Testis (tissue), 2 donors: ENCODE measurements at regions not wholly inside any gene's neighbourhood (a gene's known extent, or its start where the extent isn't known, plus 50 kb on each side); places are given as distances from the start of the nearest gene placed in this dataset.

ENCODE experiments used
- DNase-seq: peaks from one replicate; pipeline ENCODE4 v3.0.0-alpha.2; 2019
- H3K27ac ChIP-seq, 2 donors: fragments of 200-600 bp; sonication (generic); one replicate each; pipeline ENCODE4 v1.5.1; 2019
- H3K27me3 ChIP-seq: fragments of 200-600 bp; sonication (generic); one replicate; pipeline ENCODE4 v1.5.1; 2019
- H3K36me3 ChIP-seq: fragments of 200-600 bp; sonication (generic); one replicate; pipeline ENCODE4 v1.5.1; 2017; ENCODE audit warnings: low read depth; ENCODE audit errors: missing control alignments
- H3K4me1 ChIP-seq: fragments of 200-600 bp; sonication (generic); one replicate; pipeline ENCODE4 v1.5.1; 2019
- H3K4me3 ChIP-seq, 2 donors: fragments of 200-600 bp; sonication (generic); one replicate each; pipeline ENCODE4 v1.5.1; 2017 to 2019
- H3K9me3 ChIP-seq: fragments of 200-600 bp; sonication (generic); one replicate; pipeline ENCODE4 v1.5.1; 2017
- POLR2A ChIP-seq: fragments of 450-650 bp; IDR thresholded peaks from one replicate; pipeline ENCODE4 v1.6.1; 2017; ENCODE audit warnings: antibody characterized with exemption, mild to moderate bottlenecking, moderate library complexity
- WGBS, 2 donors: methylation state at CpG; one replicate each; pipeline ENCODE4 v1.1.5; 2018; 5-methylcytosine and 5-hydroxymethylcytosine counted together
- intact Hi-C: fragments of 100-400 bp; cut with DNase I; formaldehyde crosslinking; loops from one replicate; pipeline ENCODE4 v1.15.1; 2023; ENCODE audit warnings: low total_unique reads
- TF ChIP-seq, protein P1 (sequence below), 3 experiments: fragments of 450-650 bp in 2 of 3; fragments of 200-600 bp in 1 of 3; sonication (generic) in 1 of 3; IDR thresholded peaks; one replicate each; pipeline ENCODE4 v1.5.1; 2016 to 2019; ENCODE audit warnings: antibody characterized with exemption in 3 of 3, mild to moderate bottlenecking in 2 of 3, moderate library complexity in 1 of 3

DNA sequence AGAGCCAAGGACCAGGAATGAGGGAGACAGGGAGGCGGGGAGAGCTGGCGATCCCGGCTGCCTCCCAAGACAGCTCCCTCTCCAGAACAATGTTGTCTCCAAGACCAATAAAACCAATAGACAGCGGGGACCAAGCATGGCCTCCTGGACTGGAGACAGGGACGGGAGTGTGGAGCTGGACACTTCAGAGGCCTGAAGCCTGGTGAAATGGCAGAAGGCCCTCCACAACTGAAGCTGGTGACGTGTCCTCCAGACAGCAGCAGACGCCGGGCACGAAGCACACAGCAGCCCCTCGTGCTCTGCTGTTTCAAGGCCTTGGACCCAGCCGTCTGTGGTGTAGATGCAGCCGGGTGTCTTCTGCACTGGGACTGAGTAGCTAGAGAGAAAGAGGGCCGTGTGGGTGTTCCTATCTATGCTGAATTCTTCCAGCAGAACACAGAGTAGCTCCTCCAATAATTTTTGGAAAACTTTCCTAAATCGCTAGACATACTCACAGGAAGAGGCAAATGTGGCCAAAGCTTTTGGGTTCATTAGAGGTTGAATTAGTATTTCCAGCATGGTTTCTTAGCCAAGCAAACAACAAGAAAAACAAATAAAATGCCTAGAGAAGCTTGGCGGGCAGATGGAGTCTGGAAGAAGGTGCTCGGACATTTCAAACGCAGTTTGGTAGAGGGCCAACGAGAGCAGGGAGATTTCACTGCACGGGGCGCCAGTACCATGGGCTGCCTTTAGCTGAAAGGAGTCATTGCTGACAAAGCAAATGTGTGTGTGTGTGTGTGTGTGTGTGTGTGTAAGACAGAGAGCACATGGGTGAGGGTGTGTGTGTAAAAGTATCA lies 570.4 kb downstream of the TCERG1L start:
- intact Hi-C loops = no loop called here
- WGBS, 2 donors = 41 to 54% methylated on average over 19 to 20 of the region's 20 CpGs
- Histone ChIP-seq H3K27me3 (no peaks in the 10 kb centered on the region), H3K9me3 (no peaks in the 10 kb centered on the region), H3K4me1 (peaks cover 8% of the 10 kb centered on the region), H3K36me3 (no peaks in the 10 kb centered on the region), H3K27ac (no peak overlapping the region), H3K4me3 (no peak overlapping the region)
- no peak for TF ChIP-seq POLR2A
- TF ChIP-seq, protein P1, sequence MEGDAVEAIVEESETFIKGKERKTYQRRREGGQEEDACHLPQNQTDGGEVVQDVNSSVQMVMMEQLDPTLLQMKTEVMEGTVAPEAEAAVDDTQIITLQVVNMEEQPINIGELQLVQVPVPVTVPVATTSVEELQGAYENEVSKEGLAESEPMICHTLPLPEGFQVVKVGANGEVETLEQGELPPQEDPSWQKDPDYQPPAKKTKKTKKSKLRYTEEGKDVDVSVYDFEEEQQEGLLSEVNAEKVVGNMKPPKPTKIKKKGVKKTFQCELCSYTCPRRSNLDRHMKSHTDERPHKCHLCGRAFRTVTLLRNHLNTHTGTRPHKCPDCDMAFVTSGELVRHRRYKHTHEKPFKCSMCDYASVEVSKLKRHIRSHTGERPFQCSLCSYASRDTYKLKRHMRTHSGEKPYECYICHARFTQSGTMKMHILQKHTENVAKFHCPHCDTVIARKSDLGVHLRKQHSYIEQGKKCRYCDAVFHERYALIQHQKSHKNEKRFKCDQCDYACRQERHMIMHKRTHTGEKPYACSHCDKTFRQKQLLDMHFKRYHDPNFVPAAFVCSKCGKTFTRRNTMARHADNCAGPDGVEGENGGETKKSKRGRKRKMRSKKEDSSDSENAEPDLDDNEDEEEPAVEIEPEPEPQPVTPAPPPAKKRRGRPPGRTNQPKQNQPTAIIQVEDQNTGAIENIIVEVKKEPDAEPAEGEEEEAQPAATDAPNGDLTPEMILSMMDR (IDR thresholded peaks at IDR 0.05) = no peak
- peak; percentile 60 for DNase-seq

DNA sequence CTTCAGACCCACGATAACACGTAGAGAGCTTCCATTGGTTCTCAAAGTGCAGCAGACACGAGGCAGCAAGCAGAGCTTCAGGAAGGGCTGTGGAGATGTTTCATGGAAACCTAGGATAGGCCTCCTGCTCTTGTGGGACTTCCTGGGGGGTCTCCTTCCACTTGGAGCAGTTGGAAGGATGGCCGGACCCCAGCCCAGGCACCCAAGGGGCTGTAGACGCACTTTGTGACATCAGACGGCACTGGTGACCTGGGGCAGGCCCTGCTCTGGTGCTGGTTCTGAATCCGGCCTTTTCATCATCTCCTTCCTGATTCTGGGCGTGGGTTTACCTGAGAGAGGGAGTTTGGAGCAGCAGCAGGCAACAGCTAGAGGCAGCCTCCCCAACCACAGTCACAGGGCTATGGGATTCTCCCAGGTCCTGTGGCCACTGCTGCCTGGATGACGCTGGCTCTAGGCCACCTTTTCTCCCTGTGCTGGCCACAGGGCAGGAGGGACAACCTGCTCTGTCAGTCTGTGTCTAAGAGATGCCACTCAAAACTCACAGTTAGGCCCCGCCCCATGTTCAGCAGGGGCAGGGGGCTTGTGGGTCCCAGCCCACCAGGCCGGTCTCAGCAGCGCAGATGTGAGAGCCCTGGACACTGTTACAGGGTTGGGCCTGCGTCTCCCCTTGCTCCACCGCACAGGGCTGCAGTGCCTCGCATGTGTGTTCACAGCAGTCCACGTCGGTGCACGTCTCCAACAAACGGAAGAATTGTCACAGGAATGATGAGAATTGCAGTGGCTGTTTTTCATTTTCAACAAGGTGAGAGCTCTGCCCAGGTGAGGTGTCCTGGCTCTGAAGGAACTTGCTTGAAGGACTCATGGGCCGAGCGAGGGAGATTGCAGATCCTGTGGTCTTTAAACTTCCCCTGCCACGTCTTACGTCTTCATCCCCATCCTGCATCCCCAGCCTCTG lies 569.3 kb downstream of the TCERG1L start:
- no peak for DNase-seq
- no peaks in the 10 kb centered on the region for H3K36me3 ChIP-seq
- 86 to 96% methylated on average over 12 to 23 of the region's 23 CpGs for WGBS, 2 donors
- no peak overlapping the region for H3K27ac ChIP-seq
- H3K4me1 ChIP-seq = peaks cover 8% of the 10 kb centered on the region
- H3K4me3 ChIP-seq = no peak overlapping the region
- intact Hi-C loops = no loop called here
- no peak for TF ChIP-seq POLR2A
- TF ChIP-seq, protein P1 (IDR thresholded peaks at IDR 0.05) = no peak
- H3K27me3 ChIP-seq = no peaks in the 10 kb centered on the region
- no peaks in the 10 kb centered on the region for H3K9me3 ChIP-seq

DNA sequence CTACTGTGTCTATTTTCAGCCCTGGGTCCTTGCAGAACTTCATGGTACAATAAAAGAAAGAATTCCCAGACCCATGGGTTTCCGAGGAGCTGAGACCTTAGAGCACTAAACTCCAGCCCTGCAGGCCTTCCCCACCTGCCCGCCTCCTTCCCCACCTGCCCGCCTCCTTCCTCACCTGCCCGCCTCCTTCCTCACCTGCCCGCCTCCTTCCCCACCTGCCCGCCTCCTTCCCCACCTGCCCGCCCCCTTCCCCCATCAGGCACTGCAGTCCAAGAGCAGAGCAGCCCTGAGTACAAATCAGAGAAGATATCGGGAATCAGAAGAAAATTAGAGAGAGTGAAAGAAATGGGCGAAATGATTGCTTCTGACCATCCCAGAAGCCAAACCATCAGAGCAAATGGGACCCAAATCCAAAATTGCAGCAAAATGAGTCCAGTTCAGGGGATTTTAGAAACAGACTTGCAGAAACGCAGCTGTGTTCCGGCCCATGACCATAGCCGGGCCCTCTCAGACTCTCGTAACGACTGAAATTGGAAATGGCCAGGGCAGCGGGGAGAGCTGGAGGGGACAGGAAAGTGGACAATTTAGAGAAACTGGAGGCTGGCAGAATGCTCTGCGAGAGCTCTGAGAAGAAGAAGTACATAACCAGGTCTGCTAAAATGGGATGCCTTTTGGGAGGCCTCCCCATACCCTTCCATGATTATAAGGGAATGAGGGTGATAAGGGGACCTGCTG lies 568.4 kb downstream of the TCERG1L start:
- H3K4me3 ChIP-seq = no peak overlapping the region
- TF ChIP-seq, protein P1 (IDR thresholded peaks at IDR 0.05) = no peak
- no peak for TF ChIP-seq POLR2A
- no peak overlapping the region for H3K27ac ChIP-seq
- DNase-seq = no peak
- peaks cover 8% of the 10 kb centered on the region for H3K4me1 ChIP-seq
- H3K27me3 ChIP-seq = no peaks in the 10 kb centered on the region
- intact Hi-C loops = no loop called here
- H3K9me3 ChIP-seq = no peaks in the 10 kb centered on the region
- no peaks in the 10 kb centered on the region for H3K36me3 ChIP-seq
- WGBS, 2 donors = 81 to 93% methylated on average over 16 of the region's 16 CpGs

DNA sequence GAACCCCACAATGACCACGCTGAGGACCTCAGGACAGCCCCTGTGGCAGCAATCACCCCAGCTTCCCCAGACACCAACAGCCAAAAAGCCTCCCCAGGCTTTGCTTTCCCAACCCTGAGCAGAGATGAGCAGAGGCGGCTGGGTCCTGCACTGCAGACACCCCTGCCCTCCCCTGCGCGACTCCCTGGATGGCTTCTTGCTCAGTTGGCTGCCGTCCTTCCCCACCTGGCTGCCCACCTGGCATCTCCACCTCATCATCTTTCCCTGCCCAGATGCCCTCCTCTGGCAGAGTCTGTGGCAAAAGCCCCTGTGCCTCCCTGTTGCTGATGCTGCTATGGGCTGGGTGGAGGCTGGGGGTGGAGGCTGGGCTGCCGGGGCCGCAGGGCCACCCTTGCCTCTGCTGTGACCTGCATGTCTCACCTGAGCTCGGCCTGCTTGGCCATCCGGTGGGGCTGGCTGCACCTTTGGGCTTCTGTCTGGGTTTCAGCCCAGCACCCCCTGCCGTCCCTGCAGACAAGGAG lies 567.7 kb downstream of the TCERG1L start:
- no peak for TF ChIP-seq POLR2A
- TF ChIP-seq, protein P1 (IDR thresholded peaks at IDR 0.05) = no peak
- Histone ChIP-seq H3K36me3 (no peaks in the 10 kb centered on the region), H3K4me1 (peaks cover 8% of the 10 kb centered on the region), H3K27me3 (no peaks in the 10 kb centered on the region), H3K27ac (no peak overlapping the region), H3K9me3 (no peaks in the 10 kb centered on the region), H3K4me3 (no peak overlapping the region)
- WGBS, 2 donors = 70 to 77% methylated on average over 7 to 10 of the region's 10 CpGs
- no peak for DNase-seq
- intact Hi-C loops = no loop called here
